CD14-positive monocyte (primary cell): ENCODE measurements at regions not wholly inside any gene's neighbourhood (a gene's known extent, or its start where the extent isn't known, plus 50 kb on each side); places are given as distances from the start of the nearest gene placed in this dataset.

Experiments used
- DNase-seq, 3 donors: peaks; one replicate each; pipeline ENCODE4 v3.0.0-alpha.2; 2011 to 2022
- H2AFZ ChIP-seq: 2 replicates; pipeline ENCODE4 v1.6.0; 2012; ENCODE audit warnings: mild to moderate bottlenecking, low read depth, low read length, inconsistent platforms; ENCODE audit not compliant: insufficient read depth, poor library complexity, severe bottlenecking
- H3K27ac ChIP-seq, 2 donors: 1 replicate in 1 of 2; 2 replicates in 1 of 2; pipeline ENCODE4 v1.5.1; 2012 to 2013; ENCODE audit warnings: low read length in 2 of 2, control low read depth in 1 of 2, inconsistent platforms in 1 of 2, low read depth in 1 of 2, mild to moderate bottlenecking in 1 of 2
- H3K27me3 ChIP-seq, 2 donors: one replicate each; pipeline versions ENCODE4 v1.6.0 to v1.6.1; 2011 to 2013; ENCODE audit warnings: low read length in 2 of 2; ENCODE audit not compliant: control insufficient read depth in 2 of 2, insufficient read depth in 2 of 2
- H3K36me3 ChIP-seq, 2 donors: replicated peaks in 1 of 2; 1 replicate in 1 of 2; 2 replicates in 1 of 2; pipeline versions ENCODE4 v1.5.1 to v1.6.1; 2012 to 2013; ENCODE audit warnings: low read length in 2 of 2, control low read depth in 1 of 2, inconsistent platforms in 1 of 2, mild to moderate bottlenecking in 1 of 2; ENCODE audit not compliant: insufficient read depth in 2 of 2, control insufficient read depth in 1 of 2
- H3K4me1 ChIP-seq, 2 donors: 1 replicate in 1 of 2; 2 replicates in 1 of 2; pipeline versions ENCODE4 v1.5.1 to v1.6.1; 2012 to 2013; ENCODE audit warnings: low read length in 2 of 2, control low read depth in 1 of 2, inconsistent platforms in 1 of 2, mild to moderate bottlenecking in 1 of 2, moderate library complexity in 1 of 2; ENCODE audit not compliant: insufficient read depth in 2 of 2, control insufficient read depth in 1 of 2
- H3K4me2 ChIP-seq: replicated peaks from 2 replicates; pipeline ENCODE3; 2012; ENCODE audit warnings: low read length, moderate library complexity, mild to moderate bottlenecking; ENCODE audit not compliant: poor library complexity, severe bottlenecking; ENCODE audit errors: extremely low read depth
- H3K4me3 ChIP-seq, 3 experiments: fragments of 200-600 bp in 1 of 3; sonication (generic) in 1 of 3; replicated peaks in 1 of 3; 1 replicate in 2 of 3; 2 replicates in 1 of 3; pipeline ENCODE4 v1.5.1; 2011 to 2013; ENCODE audit warnings: low read length in 3 of 3, mild to moderate bottlenecking in 3 of 3, control low read depth in 2 of 3, low read depth in 2 of 3, inconsistent platforms in 1 of 3, moderate library complexity in 1 of 3
- H3K79me2 ChIP-seq: 2 replicates; pipeline ENCODE4 v1.6.0; 2012; ENCODE audit warnings: mild to moderate bottlenecking, control low read depth, inconsistent platforms, low read length, moderate library complexity; ENCODE audit not compliant: insufficient read depth
- H3K9ac ChIP-seq: 2 replicates; pipeline ENCODE4 v1.6.0; 2017; ENCODE audit warnings: low read length, mild to moderate bottlenecking; ENCODE audit not compliant: insufficient read depth, poor library complexity, severe bottlenecking
- H3K9me3 ChIP-seq, 2 donors: replicated peaks in 1 of 2; 1 replicate in 1 of 2; 2 replicates in 1 of 2; pipeline versions ENCODE4 v1.5.1 to v1.6.1; 2012 to 2013; ENCODE audit warnings: low read length in 2 of 2, control low read depth in 1 of 2; ENCODE audit not compliant: control insufficient read depth in 1 of 2, insufficient read depth in 1 of 2
- H4K20me1 ChIP-seq: 2 replicates; pipeline ENCODE4 v1.6.0; 2012; ENCODE audit warnings: mild to moderate bottlenecking, low read length, control low read depth, moderate library complexity; ENCODE audit not compliant: insufficient read depth
- H3K27ac Mint-ChIP-seq, 7 donors: one replicate each; pipeline ENCODE4 v1.8.0; 2020; ENCODE audit warnings: mild to moderate bottlenecking in 7 of 7, mixed read lengths in 7 of 7, moderate library complexity in 6 of 7, inconsistent platforms in 2 of 7
- H3K27me3 Mint-ChIP-seq, 3 donors: one replicate each; pipeline ENCODE4 v1.8.0; 2021 to 2022; ENCODE audit warnings: low read depth in 3 of 3, mild to moderate bottlenecking in 3 of 3, mixed read lengths in 3 of 3, moderate library complexity in 3 of 3, inconsistent platforms in 1 of 3
- H3K36me3 Mint-ChIP-seq, 2 donors: one replicate each; pipeline ENCODE4 v1.8.0; 2020; ENCODE audit warnings: mixed read lengths in 2 of 2, inconsistent platforms in 1 of 2, mild to moderate bottlenecking in 1 of 2
- H3K4me1 Mint-ChIP-seq: one replicate; pipeline ENCODE4 v1.8.0; 2020; ENCODE audit warnings: mild to moderate bottlenecking, mixed read lengths
- H3K4me3 Mint-ChIP-seq, 2 donors: one replicate each; pipeline ENCODE4 v1.8.0; 2020; ENCODE audit warnings: mild to moderate bottlenecking in 2 of 2, mixed read lengths in 2 of 2, moderate library complexity in 1 of 2
- H3K9me3 Mint-ChIP-seq, 7 donors: one replicate each; pipeline ENCODE4 v1.8.0; 2020 to 2022; ENCODE audit warnings: mixed read lengths in 7 of 7, mild to moderate bottlenecking in 6 of 7, moderate library complexity in 6 of 7, inconsistent platforms in 2 of 7
- WGBS: methylation state at CpG from one replicate; pipeline ENCODE4 v1.1.5; 2013; ENCODE audit warnings: missing lambda C conversion rate; ENCODE audit not compliant: insufficient coverage; 5-methylcytosine and 5-hydroxymethylcytosine counted together
- intact Hi-C, 2 donors: fragments of 100-400 bp; cut with micrococcal nuclease; formaldehyde crosslinking; loops; one replicate each; pipeline versions ENCODE4 v1.15.0 to v1.15.1; 2023
- TF ChIP-seq, protein P1 (sequence below): fragments of 200-600 bp; IDR thresholded peaks from one replicate; pipeline ENCODE4 v1.8.0; 2022; ENCODE audit warnings: antibody characterized with exemption, mild to moderate bottlenecking

DNA sequence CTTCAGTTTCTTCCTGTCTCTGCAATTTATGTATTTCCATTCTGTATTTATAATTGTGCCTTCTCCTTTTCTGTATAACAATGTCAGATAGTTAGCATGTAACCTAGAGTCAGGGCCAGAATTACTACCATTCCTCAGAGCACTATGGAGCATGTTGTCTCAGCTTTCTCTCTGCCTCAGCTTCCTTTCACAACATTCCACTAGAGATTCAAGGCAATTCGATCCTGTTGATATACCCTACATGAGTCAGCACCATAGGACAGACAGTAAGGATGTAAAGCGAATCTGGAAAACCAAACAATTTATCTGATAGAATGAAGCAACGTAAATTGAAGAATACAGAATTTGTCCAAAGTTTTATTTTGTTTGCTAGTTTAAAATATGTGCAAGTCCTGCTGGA is 728.3 kb upstream of the SEMA6A start:
- Mint-ChIP-seq H3K27ac (no peak overlapping the region), H3K4me3 (no peak overlapping the region), H3K36me3 (no peaks in the 10 kb centered on the region), H3K4me1 (no peaks in the 10 kb centered on the region), H3K27me3 (no peaks in the 10 kb centered on the region), H3K9me3 (peaks cover 3 to 12% (median 8%) of the 10 kb centered on the region in 7 donors)
- Histone ChIP-seq H3K4me3 (no peak overlapping the region), H3K4me2 (no peak overlapping the region), H3K36me3 (no peaks in the 10 kb centered on the region), H3K27ac (no peak overlapping the region), H3K9ac (no peak overlapping the region), H2AFZ (no peak overlapping the region), H3K9me3 (no peaks in the 10 kb centered on the region), H3K27me3 (no peaks in the 10 kb centered on the region), H4K20me1 (no peaks in the 10 kb centered on the region), H3K79me2 (no peaks in the 10 kb centered on the region), H3K4me1 (no peaks in the 10 kb centered on the region)
- DNase-seq = no peak
- no CpG with 5 or more reads among the region's 3 CpGs for WGBS
- intact Hi-C loops = no loop called here
- TF ChIP-seq, protein P1, sequence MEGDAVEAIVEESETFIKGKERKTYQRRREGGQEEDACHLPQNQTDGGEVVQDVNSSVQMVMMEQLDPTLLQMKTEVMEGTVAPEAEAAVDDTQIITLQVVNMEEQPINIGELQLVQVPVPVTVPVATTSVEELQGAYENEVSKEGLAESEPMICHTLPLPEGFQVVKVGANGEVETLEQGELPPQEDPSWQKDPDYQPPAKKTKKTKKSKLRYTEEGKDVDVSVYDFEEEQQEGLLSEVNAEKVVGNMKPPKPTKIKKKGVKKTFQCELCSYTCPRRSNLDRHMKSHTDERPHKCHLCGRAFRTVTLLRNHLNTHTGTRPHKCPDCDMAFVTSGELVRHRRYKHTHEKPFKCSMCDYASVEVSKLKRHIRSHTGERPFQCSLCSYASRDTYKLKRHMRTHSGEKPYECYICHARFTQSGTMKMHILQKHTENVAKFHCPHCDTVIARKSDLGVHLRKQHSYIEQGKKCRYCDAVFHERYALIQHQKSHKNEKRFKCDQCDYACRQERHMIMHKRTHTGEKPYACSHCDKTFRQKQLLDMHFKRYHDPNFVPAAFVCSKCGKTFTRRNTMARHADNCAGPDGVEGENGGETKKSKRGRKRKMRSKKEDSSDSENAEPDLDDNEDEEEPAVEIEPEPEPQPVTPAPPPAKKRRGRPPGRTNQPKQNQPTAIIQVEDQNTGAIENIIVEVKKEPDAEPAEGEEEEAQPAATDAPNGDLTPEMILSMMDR = no peak

DNA sequence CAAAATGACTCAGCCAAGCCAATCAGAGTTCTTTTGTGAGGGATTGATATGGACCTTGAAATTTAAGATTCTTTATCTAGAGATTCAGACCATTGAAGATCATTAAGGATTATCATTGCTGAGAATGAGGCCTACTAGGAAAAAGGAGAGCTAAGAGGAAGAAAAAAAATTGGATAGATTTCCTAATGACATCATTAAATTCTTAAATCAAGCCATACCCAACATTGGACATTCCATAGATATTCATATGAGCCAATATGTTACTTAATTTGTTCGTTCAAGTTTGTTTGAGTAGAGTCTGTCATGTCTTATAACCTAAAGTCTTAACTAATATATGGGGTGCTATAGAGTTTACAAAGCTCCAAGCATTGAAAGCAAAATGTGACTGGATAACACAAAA is 727.9 kb upstream of the SEMA6A start:
- WGBS = no CpG with 5 or more reads among the region's 1 CpG

More for the DNA sequence above, 727.9 kb upstream of the SEMA6A start:
- Mint-ChIP-seq H3K4me1 (no peaks in the 10 kb centered on the region), H3K9me3 (peaks cover 3 to 12% (median 8%) of the 10 kb centered on the region in 7 donors), H3K27ac (no peak overlapping the region), H3K27me3 (no peaks in the 10 kb centered on the region), H3K36me3 (no peaks in the 10 kb centered on the region), H3K4me3 (no peak overlapping the region)
- Histone ChIP-seq H3K4me3 (no peak overlapping the region), H3K79me2 (no peaks in the 10 kb centered on the region), H3K27ac (no peak overlapping the region), H2AFZ (no peak overlapping the region), H3K4me2 (no peak overlapping the region), H3K4me1 (no peaks in the 10 kb centered on the region), H3K36me3 (no peaks in the 10 kb centered on the region), H3K27me3 (no peaks in the 10 kb centered on the region), H3K9me3 (no peaks in the 10 kb centered on the region), H3K9ac (no peak overlapping the region), H4K20me1 (no peaks in the 10 kb centered on the region)
- no peak for DNase-seq
- TF ChIP-seq, protein P1 = no peak
- intact Hi-C loops = no loop called here
